ENCODE measurements at regions not wholly inside any gene's neighbourhood (a gene's known extent, or its start where the extent isn't known, plus 50 kb on each side); places are given as distances from the start of the nearest gene placed in this dataset.

GRCh38 chr3:5791558-5791957 is 604.1 kb downstream of the EDEM1 start:
- intact Hi-C loops (cut with DNase I) = no loop called here
- ATAC-seq (no peak), DNase-seq (ENCODE audit: missing footprints) (no peak)

- intact Hi-C loops (cut with DNase I) = no loop called here
- no peak for DNase-seq (ENCODE audit: missing footprints)
- ATAC-seq = no peak
Measured at GRCh38 chr3:5796541-5796940, 609.0 kb downstream of the EDEM1 start.

DNA sequence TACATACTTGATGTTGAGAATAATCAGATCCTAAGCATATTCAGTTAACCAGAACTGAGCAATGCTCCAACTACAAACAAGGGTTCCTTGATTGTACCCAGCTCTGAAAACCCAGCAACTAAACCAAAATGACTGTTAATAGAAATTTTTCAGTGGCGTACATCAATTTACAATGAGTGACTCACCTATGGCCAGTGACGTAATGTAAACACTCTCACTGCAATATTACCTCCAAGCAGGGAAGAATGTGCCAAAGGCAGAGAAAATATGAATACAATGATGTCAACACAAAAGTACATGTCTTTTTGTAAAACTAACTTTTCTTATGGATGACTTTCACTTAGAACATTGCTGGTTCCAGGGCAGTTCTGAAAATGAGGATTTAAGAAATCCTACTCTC is 611.3 kb downstream of the EDEM1 start:
- intact Hi-C loops (cut with DNase I) = no loop called here
- ATAC-seq (no peak), DNase-seq (ENCODE audit: missing footprints) (no peak)

DNA sequence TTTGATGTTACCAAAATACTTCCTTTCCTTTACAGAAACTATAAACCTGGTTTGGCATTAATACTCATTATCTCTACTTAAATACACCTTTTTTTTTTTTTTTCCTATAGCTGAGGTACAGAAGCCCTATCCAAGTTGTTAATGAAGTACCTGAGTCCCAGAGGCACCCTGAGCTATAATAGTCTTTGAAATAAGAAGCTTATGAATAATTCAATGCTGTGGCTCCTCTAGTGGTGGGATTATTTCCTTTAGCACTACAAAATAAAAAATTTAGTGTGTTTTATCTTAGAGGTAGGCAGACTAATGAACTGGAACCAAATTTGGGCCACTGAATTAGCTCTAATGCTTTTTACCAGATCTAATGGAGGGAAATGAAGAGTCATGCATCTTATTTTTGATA is 611.9 kb downstream of the EDEM1 start:
- intact Hi-C loops (cut with DNase I) = no loop called here
- DNase-seq (ENCODE audit: missing footprints) (no peak), ATAC-seq (no peak)

GRCh38 chr3:5800965-5801364 is 613.5 kb downstream of the EDEM1 start:
- intact Hi-C loops (cut with DNase I) = no loop called here
- no peak for DNase-seq (ENCODE audit: missing footprints)
- no peak for ATAC-seq

DNA sequence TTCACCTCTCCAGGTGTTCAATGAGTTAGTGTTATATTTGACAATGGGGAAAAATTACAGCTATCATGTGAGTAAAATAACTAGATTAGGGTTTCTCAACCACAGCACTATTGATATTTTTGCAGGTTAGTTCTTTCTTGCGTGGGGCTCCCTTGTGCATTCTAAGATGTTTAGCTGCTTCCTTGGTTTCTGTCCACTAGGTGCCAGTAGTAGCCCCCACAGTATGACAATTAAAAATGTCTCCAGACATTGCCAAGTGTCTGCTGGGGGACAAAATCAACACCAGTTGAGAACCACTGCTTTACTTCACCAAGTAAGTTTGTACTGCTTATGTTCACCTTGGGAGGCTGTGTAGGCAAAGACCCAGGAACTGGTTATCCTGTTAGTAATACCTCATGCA is 618.7 kb downstream of the EDEM1 start:
- intact Hi-C loops (cut with DNase I) = no loop called here
- no peak for ATAC-seq
- DNase-seq (ENCODE audit: missing footprints) = no peak

DNA sequence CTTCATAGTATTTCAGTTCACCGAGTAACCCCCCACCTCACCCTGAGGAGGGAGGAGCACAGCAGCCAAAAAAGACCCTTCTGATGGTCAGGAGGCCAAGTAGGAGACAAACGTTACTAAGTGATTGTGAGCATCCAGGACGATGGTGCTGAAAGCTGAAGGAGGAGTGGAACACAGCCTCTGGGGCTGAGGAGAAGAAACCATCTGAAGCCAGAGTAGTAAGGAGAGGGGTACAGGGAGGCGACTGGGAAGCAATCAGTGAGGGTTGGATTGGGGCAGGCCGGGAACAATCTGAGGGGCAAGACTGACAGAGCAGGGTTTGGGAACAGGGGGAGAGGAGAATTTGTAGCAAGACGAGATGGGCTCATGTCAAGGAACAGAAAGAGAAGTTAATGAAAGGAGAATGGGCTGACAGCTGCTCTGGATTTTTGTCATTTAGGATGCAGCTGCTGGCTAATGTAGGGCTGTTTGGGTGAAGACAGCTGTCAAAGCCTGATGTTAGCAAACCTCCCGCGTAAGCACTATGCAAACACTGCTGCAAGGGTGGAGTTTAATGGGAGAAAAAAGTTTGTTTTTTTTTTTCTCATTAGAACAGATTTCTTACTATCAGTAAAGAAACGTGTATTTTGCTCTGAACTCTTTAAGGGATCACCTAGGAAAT is 622.2 kb downstream of the EDEM1 start:
- ATAC-seq = no peak
- DNase-seq (ENCODE audit: missing footprints) = no peak
- intact Hi-C loops (cut with DNase I) = no loop called here

DNA sequence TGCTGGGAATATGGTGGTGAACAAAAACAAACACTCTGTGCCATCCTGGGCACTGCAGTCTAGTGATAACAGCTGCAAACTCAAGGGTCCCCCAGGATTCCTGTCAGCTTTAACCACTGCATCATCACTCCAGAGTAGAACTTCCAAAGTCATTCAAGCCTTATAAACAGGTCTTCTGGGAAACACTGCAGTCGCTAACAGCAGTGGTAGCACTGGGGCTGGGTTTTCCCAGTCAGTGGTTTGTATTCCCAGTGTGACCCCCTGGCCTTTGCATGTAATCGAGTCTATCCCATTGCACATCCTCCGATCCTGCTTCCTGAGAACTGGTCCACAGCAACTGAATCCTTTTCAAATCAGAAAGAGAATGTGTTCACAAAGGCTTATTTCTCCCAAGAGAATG is 623.5 kb downstream of the EDEM1 start:
- ATAC-seq (no peak), DNase-seq (ENCODE audit: missing footprints) (no peak)
- intact Hi-C loops (cut with DNase I) = no loop called here

- DNase-seq (ENCODE audit: missing footprints) (no peak), ATAC-seq (no peak)
- intact Hi-C loops (cut with DNase I) = no loop called here
Measured at GRCh38 chr3:5813521-5813920, 626.0 kb downstream of the EDEM1 start.

- no peak for ATAC-seq
- intact Hi-C loops (cut with DNase I) = no loop called here
- no peak for DNase-seq (ENCODE audit: missing footprints)
Measured at GRCh38 chr3:5822843-5823242, 635.3 kb downstream of the EDEM1 start.

GRCh38 chr3:5826467-5826866 is 639.0 kb downstream of the EDEM1 start:
- DNase-seq (ENCODE audit: missing footprints) (no peak), ATAC-seq (no peak)
- intact Hi-C loops (cut with DNase I) = no loop called here

- intact Hi-C loops (cut with DNase I) = no loop called here
- ATAC-seq = no peak
- DNase-seq (ENCODE audit: missing footprints) = no peak
Measured at GRCh38 chr3:5828251-5828650, 640.7 kb downstream of the EDEM1 start.

DNA sequence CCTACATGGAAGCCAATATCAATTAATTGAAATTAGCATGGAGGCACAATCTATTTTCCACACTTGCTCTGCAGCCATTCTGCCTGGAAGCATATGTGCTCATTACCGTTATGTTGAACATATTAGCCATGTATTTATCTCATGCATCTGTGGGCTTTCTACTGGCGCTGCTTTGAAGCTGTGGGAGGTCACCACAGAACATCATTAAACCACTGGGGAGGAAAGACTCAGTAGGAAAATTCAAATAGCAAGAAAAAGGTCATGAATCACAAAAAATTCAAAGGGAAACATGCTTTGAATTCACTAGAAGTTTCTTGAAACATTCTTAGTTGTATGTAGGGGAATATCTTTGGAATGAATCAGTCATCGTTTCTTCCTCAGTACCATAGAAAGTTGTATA is 652.5 kb downstream of the EDEM1 start:
- ATAC-seq (no peak), DNase-seq (ENCODE audit: missing footprints) (no peak)
- intact Hi-C loops (cut with DNase I) = no loop called here

DNA sequence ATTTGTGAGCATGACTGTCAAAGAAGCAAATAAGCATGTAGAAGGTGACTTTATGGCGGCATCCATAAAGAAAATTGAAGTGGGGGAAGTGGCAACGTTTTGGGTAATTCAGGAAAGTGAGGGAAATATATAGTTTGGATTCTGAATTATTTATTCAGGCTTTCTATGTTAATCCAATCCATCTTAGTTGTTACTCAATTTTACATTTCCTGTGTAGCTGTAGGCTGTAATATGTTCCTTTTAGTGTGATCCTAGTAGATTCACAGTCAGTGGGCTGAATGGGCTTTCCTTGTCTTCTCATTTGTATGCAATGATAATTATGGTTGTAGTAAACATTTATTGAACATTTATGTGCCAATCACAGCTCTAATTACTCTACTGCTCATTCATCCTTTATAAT is 654.1 kb downstream of the EDEM1 start:
- intact Hi-C loops (cut with DNase I) = no loop called here
- ATAC-seq (no peak), DNase-seq (ENCODE audit: missing footprints) (no peak)

- intact Hi-C loops (cut with DNase I) = no loop called here
- DNase-seq (ENCODE audit: missing footprints) (no peak), ATAC-seq (no peak)
Measured at GRCh38 chr3:5846261-5846660, 658.8 kb downstream of the EDEM1 start.

DNA sequence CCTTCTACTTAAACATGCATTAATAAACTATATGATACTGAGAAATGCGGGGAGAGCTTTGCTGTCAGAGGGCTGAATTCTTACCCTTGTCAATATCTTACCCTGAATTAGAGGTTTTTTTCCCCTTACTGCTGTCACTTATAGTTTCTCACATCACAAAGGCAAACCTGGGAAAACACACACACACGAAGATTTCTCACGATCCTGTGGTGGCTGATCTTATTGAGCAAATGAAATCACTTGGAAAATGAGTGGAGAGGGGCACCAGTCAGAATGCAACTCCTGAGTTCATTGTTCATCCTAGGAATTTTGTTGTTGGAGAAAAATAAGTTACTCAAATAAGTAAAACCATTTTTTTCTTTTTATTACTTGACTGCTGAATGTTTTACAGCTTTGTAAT is 673.6 kb downstream of the EDEM1 start:
- DNase-seq (ENCODE audit: missing footprints) = no peak
- intact Hi-C loops (cut with DNase I) = no loop called here
- no peak for ATAC-seq

DNA sequence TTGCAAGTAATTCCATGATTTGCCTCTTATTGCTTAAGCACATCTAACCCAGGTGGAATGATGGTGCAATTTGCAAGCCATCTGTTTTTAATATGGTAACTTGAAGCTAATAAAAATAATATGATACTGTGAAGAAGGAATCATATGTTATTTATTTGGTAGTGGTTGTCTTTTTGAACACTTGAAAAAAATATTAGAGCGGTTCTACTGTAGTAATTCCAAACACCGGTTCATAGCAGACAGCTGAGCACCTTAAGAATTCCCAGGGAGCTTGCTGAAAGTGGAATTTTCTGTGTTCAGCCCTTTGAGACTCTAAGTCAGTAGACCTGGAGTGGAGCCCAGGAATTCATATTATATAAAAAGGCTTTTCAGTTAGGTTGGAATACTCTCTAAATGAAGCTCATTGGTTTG is 687.4 kb downstream of the EDEM1 start:
- ATAC-seq (no peak), DNase-seq (ENCODE audit: missing footprints) (no peak)
- intact Hi-C loops (cut with DNase I) = no loop called here

- ATAC-seq (no peak), DNase-seq (ENCODE audit: missing footprints) (no peak)
- intact Hi-C loops (cut with DNase I) = no loop called here
Measured at GRCh38 chr3:5888851-5889250, 701.3 kb downstream of the EDEM1 start.

- intact Hi-C loops (cut with DNase I) = no loop called here
- no peak for ATAC-seq
Measured at GRCh38 chr3:5889374-5889773, 701.9 kb downstream of the EDEM1 start.

GRCh38 chr3:5891711-5892110 is 704.2 kb downstream of the EDEM1 start:
- no peak for DNase-seq (ENCODE audit: missing footprints)
- intact Hi-C loops (cut with DNase I) = no loop called here
- ATAC-seq = no peak

More at GRCh38 chr3:5889374-5889773, 701.9 kb downstream of the EDEM1 start:
- DNase-seq (ENCODE audit: missing footprints) = no peak

GRCh38 chr3:5898106-5898505 is 710.6 kb downstream of the EDEM1 start:
- DNase-seq (ENCODE audit: missing footprints) (no peak), ATAC-seq (no peak)
- intact Hi-C loops (cut with DNase I) = no loop called here

Data from Right ventricle myocardium inferior (tissue), 1 donor.